ENCODE measurements at regions not wholly inside any gene's neighbourhood (a gene's known extent, or its start where the extent isn't known, plus 50 kb on each side); places are given as distances from the start of the nearest gene placed in this dataset.

DNA sequence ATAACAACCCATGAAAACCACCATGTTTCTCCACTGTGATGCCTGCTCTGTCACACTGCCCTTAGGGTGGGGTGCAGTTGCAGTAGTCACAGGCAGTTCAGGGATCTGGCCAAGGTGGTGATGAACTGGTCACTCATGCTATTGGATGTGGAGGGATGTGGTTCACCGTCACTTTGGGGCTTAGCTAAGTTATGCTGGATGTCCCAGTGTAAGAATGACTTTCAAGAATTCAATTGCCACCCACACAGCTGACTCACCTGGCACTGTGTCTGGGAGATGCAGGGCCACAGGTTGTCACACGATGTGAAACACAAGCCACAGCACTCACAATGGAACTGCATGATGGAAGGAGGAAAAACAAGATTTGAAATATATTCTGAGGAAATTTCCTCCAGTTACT, 146.1 kb upstream of the CTNNB1 start:
- TF ChIP-seq, protein P1, sequence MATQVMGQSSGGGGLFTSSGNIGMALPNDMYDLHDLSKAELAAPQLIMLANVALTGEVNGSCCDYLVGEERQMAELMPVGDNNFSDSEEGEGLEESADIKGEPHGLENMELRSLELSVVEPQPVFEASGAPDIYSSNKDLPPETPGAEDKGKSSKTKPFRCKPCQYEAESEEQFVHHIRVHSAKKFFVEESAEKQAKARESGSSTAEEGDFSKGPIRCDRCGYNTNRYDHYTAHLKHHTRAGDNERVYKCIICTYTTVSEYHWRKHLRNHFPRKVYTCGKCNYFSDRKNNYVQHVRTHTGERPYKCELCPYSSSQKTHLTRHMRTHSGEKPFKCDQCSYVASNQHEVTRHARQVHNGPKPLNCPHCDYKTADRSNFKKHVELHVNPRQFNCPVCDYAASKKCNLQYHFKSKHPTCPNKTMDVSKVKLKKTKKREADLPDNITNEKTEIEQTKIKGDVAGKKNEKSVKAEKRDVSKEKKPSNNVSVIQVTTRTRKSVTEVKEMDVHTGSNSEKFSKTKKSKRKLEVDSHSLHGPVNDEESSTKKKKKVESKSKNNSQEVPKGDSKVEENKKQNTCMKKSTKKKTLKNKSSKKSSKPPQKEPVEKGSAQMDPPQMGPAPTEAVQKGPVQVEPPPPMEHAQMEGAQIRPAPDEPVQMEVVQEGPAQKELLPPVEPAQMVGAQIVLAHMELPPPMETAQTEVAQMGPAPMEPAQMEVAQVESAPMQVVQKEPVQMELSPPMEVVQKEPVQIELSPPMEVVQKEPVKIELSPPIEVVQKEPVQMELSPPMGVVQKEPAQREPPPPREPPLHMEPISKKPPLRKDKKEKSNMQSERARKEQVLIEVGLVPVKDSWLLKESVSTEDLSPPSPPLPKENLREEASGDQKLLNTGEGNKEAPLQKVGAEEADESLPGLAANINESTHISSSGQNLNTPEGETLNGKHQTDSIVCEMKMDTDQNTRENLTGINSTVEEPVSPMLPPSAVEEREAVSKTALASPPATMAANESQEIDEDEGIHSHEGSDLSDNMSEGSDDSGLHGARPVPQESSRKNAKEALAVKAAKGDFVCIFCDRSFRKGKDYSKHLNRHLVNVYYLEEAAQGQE (IDR thresholded peaks at IDR 0.05; ENCODE audit: insufficient read depth in 1 of 2, low read depth in 2 of 2, low read length in 2 of 2), result no peak
- no peak for TF ChIP-seq SIN3A (IDR thresholded peaks at IDR 0.05; ENCODE audit: borderline replicate concordance, insufficient read depth, low read length)

Data from PFSK-1 (cell line).